Gastrocnemius medialis (tissue), 4 donors: ENCODE measurements at regions not wholly inside any gene's neighbourhood (a gene's known extent, or its start where the extent isn't known, plus 50 kb on each side); places are given as distances from the start of the nearest gene placed in this dataset.

ENCODE experiments used
- ATAC-seq, 2 donors: fragments of 150-250 bp; one replicate each; pipeline ENCODE4 v1.9.1; 2016
- DNase-seq, 2 donors: peaks; one replicate each; pipeline ENCODE4 v3.0.0-alpha.2; 2019
- H3K27ac ChIP-seq, 4 donors: fragments of 200-600 bp; sonication (generic); 1 replicate in 1 of 4; 2 replicates in 3 of 4; pipeline ENCODE4 v1.5.1; 2016 to 2018; ENCODE audit warnings: mild to moderate bottlenecking in 2 of 4, moderate library complexity in 1 of 4
- H3K27me3 ChIP-seq, 3 donors: fragments of 200-600 bp; sonication (generic) in 2 of 3; 1 replicate in 1 of 3; 2 replicates in 2 of 3; pipeline versions ENCODE4 v1.5.1 to v1.6.0; 2016 to 2019; ENCODE audit warnings: mild to moderate bottlenecking in 1 of 3, moderate library complexity in 1 of 3
- H3K36me3 ChIP-seq, 2 donors: fragments of 200-600 bp; sonication (generic) in 1 of 2; one replicate each; pipeline ENCODE4 v1.5.1; 2017 to 2018
- H3K4me1 ChIP-seq, 2 donors: fragments of 200-600 bp; sonication (generic) in 1 of 2; one replicate each; pipeline ENCODE4 v1.5.1; 2016 to 2017; ENCODE audit warnings: mild to moderate bottlenecking in 2 of 2
- H3K4me3 ChIP-seq, 4 donors: fragments of 200-600 bp; sonication (generic) in 3 of 4; 1 replicate in 1 of 4; 2 replicates in 3 of 4; pipeline ENCODE4 v1.5.1; 2016 to 2019; ENCODE audit warnings: mild to moderate bottlenecking in 2 of 4
- H3K9me3 ChIP-seq, 3 donors: fragments of 200-600 bp; sonication (generic) in 2 of 3; 1 replicate in 1 of 3; 2 replicates in 2 of 3; pipeline ENCODE4 v1.5.1; 2016 to 2019
- POLR2A ChIP-seq, 2 donors: fragments of 450-650 bp; IDR thresholded peaks; one replicate each; pipeline ENCODE4 v1.6.1; 2017; ENCODE audit warnings: antibody characterized with exemption in 2 of 2, mild to moderate bottlenecking in 2 of 2, moderate library complexity in 2 of 2
- in situ Hi-C, 4 donors: fragments of 200-750 bp; cut with MboI; loops; one replicate each; pipeline versions ENCODE4 v1.15.0 to v1.8.0; 2017; ENCODE audit warnings: low sequenced_read_pairs in 4 of 4
- intact Hi-C: fragments of 100-400 bp; cut with DNase I; formaldehyde crosslinking; loops from one replicate; pipeline ENCODE4 v1.15.1; 2023; ENCODE audit warnings: low total_unique reads
- TF ChIP-seq, protein P1 (sequence below), 5 experiments: fragments of 450-650 bp in 3 of 5; fragments of 200-600 bp in 2 of 5; sonication (generic) in 2 of 5; IDR thresholded peaks in 4 of 5; conservative IDR thresholded peaks in 1 of 5; 1 replicate in 4 of 5; 2 replicates in 1 of 5; pipeline ENCODE4 v1.5.1; 2016 to 2019; ENCODE audit warnings: antibody characterized with exemption in 5 of 5, mild to moderate bottlenecking in 3 of 5, moderate library complexity in 3 of 5

DNA sequence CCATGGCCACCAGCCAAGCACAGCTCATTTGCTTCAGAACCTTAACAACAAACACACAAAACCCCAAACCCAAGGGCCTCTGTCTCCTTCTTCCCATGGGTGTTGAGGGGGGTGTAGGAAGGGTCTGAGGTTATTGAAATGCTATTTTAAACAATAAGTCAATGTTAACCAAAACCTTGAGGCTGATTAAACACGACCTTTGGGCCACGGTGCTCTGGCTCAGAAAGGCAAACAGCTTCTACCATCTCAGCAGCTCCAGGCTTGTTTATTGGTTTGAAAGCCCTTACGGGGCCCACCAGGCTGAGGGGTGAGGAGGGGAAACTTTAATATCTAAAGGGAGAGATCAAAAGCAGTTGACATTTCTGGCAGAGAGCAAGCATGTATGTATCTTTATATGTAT lies 185.7 kb upstream of the IRX6 start:
- in situ Hi-C loops: no loop called here
- DNase-seq (no peak), ATAC-seq (no peak)
- Histone ChIP-seq H3K27ac (no peak overlapping the region), H3K4me1 (no peaks in the 10 kb centered on the region), H3K36me3 (no peaks in the 10 kb centered on the region), H3K9me3 (no peaks in the 10 kb centered on the region), H3K27me3 (no peaks in the 10 kb centered on the region), H3K4me3 (no peak overlapping the region)
- no peak for TF ChIP-seq POLR2A (IDR thresholded peaks at IDR 0.05)
- TF ChIP-seq, protein P1, sequence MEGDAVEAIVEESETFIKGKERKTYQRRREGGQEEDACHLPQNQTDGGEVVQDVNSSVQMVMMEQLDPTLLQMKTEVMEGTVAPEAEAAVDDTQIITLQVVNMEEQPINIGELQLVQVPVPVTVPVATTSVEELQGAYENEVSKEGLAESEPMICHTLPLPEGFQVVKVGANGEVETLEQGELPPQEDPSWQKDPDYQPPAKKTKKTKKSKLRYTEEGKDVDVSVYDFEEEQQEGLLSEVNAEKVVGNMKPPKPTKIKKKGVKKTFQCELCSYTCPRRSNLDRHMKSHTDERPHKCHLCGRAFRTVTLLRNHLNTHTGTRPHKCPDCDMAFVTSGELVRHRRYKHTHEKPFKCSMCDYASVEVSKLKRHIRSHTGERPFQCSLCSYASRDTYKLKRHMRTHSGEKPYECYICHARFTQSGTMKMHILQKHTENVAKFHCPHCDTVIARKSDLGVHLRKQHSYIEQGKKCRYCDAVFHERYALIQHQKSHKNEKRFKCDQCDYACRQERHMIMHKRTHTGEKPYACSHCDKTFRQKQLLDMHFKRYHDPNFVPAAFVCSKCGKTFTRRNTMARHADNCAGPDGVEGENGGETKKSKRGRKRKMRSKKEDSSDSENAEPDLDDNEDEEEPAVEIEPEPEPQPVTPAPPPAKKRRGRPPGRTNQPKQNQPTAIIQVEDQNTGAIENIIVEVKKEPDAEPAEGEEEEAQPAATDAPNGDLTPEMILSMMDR (IDR thresholded peaks at IDR 0.05 in 4 of 5, conservative IDR thresholded peaks at IDR 0.05 in 1 of 5): no peak
- intact Hi-C loops: no loop called here

DNA sequence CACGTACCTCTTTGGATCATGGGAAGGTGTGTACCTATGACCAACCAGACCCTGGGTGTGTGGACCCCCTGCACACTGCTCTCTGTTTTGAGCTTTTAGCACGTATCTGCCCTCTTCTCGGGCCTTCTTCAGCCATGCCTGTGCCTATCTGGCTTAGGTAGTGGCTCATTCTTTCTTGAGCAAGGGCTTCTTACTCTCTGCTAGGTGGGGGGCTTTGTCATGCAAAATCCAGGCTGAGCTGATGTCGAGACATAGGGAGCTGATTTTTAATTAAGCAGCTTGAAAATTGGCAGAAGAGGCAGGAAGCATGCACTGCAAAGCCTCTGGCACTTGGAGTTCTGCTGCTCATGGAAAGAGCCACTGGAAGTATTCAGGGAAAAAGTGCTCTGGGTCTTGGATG lies 181.6 kb upstream of the IRX6 start:
- Histone ChIP-seq H3K27me3 (no peaks in the 10 kb centered on the region), H3K4me3 (no peak overlapping the region), H3K4me1 (no peaks in the 10 kb centered on the region), H3K36me3 (no peaks in the 10 kb centered on the region), H3K27ac (no peak overlapping the region), H3K9me3 (no peaks in the 10 kb centered on the region)
- in situ Hi-C loops: no loop called here
- ATAC-seq (no peak), DNase-seq (no peak)
- TF ChIP-seq, protein P1 (IDR thresholded peaks at IDR 0.05 in 4 of 5, conservative IDR thresholded peaks at IDR 0.05 in 1 of 5): no peak
- TF ChIP-seq POLR2A (IDR thresholded peaks at IDR 0.05): no peak
- intact Hi-C loops: no loop called here

DNA sequence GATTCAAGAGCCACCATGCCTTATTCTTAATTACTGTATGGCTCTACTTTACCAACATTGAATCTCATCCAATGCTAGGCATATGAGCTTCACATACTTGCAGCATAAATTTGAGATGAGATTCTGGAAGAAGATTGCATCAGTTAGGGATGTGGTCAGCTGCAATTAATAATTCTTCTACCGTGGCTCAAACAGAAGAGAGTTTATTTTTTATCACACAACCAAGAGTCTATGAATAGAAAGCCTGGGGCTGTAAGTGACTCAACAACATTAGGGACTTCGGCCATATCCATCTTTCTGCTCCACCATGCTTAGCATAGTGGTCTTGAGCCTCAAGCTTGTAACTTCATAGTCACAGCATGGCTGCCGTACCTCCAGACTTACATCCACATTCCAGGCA lies 179.4 kb upstream of the IRX6 start:
- H3K27ac ChIP-seq: no peak overlapping the region
- H3K9me3 ChIP-seq: no peaks in the 10 kb centered on the region
- no peaks in the 10 kb centered on the region for H3K4me1 ChIP-seq
- no peak overlapping the region for H3K4me3 ChIP-seq
- intact Hi-C loops (no loop called here), in situ Hi-C loops (no loop called here)
- TF ChIP-seq POLR2A (IDR thresholded peaks at IDR 0.05): no peak
- TF ChIP-seq, protein P1 (IDR thresholded peaks at IDR 0.05 in 4 of 5, conservative IDR thresholded peaks at IDR 0.05 in 1 of 5): no peak
- no peaks in the 10 kb centered on the region for H3K27me3 ChIP-seq
- ATAC-seq (no peak), DNase-seq (no peak)
- H3K36me3 ChIP-seq: no peaks in the 10 kb centered on the region

DNA sequence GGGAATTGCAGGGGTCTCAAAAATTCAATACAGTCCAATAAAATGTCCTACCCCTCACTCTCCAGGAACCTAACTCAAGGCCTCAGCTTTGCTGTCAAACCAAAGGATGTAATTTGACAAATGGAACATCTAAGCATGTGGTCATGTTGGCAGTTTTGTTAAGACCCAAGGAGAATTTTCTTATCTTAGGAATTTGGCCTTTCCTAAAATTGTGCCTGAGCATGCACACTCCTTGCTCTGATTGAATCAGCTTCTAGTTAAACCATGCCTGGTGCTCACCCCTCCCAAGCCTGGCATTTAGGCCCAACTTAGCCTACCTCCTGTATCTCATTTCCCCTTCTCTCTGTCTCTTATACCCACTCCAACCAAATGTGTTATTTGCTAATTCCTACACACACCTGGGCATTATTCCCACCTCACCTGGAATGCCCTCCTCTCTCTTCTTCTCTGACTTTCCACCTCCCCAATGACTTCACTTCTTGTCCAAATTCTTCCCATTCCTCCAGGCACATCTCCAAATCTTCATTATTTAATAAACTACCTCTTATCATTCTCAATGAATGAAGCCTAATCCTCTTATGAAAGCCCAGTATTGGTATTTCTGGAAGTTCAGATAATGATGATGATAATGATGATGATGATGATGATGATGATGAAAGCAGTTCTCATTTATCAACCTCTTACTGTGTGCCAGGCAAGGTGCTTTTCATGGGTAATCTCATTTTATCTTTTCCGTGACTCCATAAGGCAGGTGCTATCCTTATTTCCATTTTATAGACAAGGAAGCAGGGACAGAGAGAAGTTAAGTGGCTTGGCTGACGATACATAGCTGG lies 178.0 kb upstream of the IRX6 start:
- H3K36me3 ChIP-seq: no peaks in the 10 kb centered on the region
- intact Hi-C loops: no loop called here
- in situ Hi-C loops: no loop called here
- no peak for DNase-seq
- H3K27me3 ChIP-seq: no peaks in the 10 kb centered on the region
- no peak for TF ChIP-seq POLR2A (IDR thresholded peaks at IDR 0.05)
- TF ChIP-seq, protein P1 (IDR thresholded peaks at IDR 0.05 in 4 of 5, conservative IDR thresholded peaks at IDR 0.05 in 1 of 5): no peak
- H3K9me3 ChIP-seq: no peaks in the 10 kb centered on the region
- H3K4me1 ChIP-seq: no peaks in the 10 kb centered on the region
- no peak overlapping the region for H3K27ac ChIP-seq
- no peak overlapping the region for H3K4me3 ChIP-seq
- no peak for ATAC-seq

DNA sequence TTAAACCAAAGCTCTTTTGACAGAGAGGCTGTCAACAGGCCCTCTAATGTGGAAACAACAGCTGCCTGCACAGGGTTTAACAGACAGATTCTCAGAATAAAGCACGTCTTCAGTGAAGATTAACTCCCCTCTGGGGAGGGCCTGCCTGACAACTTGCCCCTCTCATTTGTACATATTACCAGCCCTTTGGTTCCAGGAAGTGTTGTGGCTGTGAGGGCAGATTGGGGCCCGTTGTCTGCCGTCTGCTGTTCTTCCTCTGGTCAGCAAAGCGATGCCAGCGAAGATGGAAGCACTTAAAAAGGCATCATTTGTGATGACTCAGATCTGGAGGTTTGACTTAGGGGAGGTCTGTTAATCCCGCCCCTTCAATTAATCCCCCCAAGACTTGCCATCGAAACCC lies 177.0 kb upstream of the IRX6 start:
- no peak overlapping the region for H3K4me3 ChIP-seq
- no peak overlapping the region for H3K27ac ChIP-seq
- no peaks in the 10 kb centered on the region for H3K36me3 ChIP-seq
- in situ Hi-C loops (no loop called here), intact Hi-C loops (no loop called here)
- H3K4me1 ChIP-seq: no peaks in the 10 kb centered on the region
- H3K9me3 ChIP-seq: no peaks in the 10 kb centered on the region
- TF ChIP-seq POLR2A (IDR thresholded peaks at IDR 0.05): no peak
- TF ChIP-seq, protein P1 (IDR thresholded peaks at IDR 0.05 in 4 of 5, conservative IDR thresholded peaks at IDR 0.05 in 1 of 5): no peak
- H3K27me3 ChIP-seq: no peaks in the 10 kb centered on the region
- no peak for ATAC-seq
- no peak for DNase-seq
